H1 (cell line): ENCODE measurements at regions not wholly inside any gene's neighbourhood (a gene's known extent, or its start where the extent isn't known, plus 50 kb on each side); places are given as distances from the start of the nearest gene placed in this dataset.

Source experiments
- CTCF ChIP-seq, 3 experiments: IDR thresholded peaks; 1 replicate in 2 of 3; 2 replicates in 1 of 3; pipeline versions ENCODE4 v1.5.1 to v1.6.1; 2011; ENCODE audit warnings: low read length in 3 of 3, mild to moderate bottlenecking in 3 of 3, inconsistent platforms in 2 of 3, low read depth in 1 of 3, moderate library complexity in 1 of 3; ENCODE audit not compliant: insufficient read depth in 1 of 3; ENCODE audit errors: control extremely low read depth in 1 of 3
- EP300 ChIP-seq, 2 experiments: IDR thresholded peaks; 1 replicate in 1 of 2; 2 replicates in 1 of 2; pipeline ENCODE4 v1.6.1; 2011 to 2012; ENCODE audit warnings: low read depth in 2 of 2, low read length in 2 of 2, mild to moderate bottlenecking in 2 of 2, borderline replicate concordance in 1 of 2, inconsistent platforms in 1 of 2, moderate library complexity in 1 of 2
- GTF2F1 ChIP-seq: IDR thresholded peaks from 2 replicates; pipeline ENCODE4 v1.6.1; 2012; ENCODE audit warnings: low read depth, low read length, improper control_type of control experiment, borderline replicate concordance
- HDAC6 ChIP-seq: IDR thresholded peaks from one replicate; pipeline ENCODE4 v1.7.1; 2012; ENCODE audit warnings: low read depth, mild to moderate bottlenecking, inconsistent platforms, low read length, moderate library complexity
- JUN ChIP-seq: IDR thresholded peaks from 2 replicates; pipeline ENCODE4 v1.6.1; 2011; ENCODE audit warnings: low read depth, mild to moderate bottlenecking, improper control_type of control experiment, low read length
- JUND ChIP-seq: IDR thresholded peaks from 2 replicates; pipeline ENCODE4 v1.6.1; 2011; ENCODE audit warnings: mild to moderate bottlenecking, improper control_type of control experiment, low read length
- PHF8 ChIP-seq: fragments of 200-600 bp; sonication (generic); conservative IDR thresholded peaks from 2 replicates; pipeline ENCODE4 v1.7.1; 2012; ENCODE audit warnings: low read depth, mild to moderate bottlenecking, inconsistent platforms, low read length, moderate library complexity
- TF ChIP-seq, protein P1 (sequence below): IDR thresholded peaks from 2 replicates; pipeline ENCODE4 v1.6.1; 2012; ENCODE audit warnings: inconsistent platforms

- no peak for TF ChIP-seq EP300 (IDR thresholded peaks at IDR 0.05; ENCODE audit: borderline replicate concordance in 1 of 2, low read depth in 2 of 2, low read length in 2 of 2)
- TF ChIP-seq, protein P1, sequence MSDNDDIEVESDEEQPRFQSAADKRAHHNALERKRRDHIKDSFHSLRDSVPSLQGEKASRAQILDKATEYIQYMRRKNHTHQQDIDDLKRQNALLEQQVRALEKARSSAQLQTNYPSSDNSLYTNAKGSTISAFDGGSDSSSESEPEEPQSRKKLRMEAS, result no peak
- TF ChIP-seq PHF8, result no peak
- TF ChIP-seq HDAC6, result no peak
- TF ChIP-seq JUND, result no peak
- TF ChIP-seq GTF2F1, result no peak
- TF ChIP-seq JUN, result no peak
- TF ChIP-seq CTCF (IDR thresholded peaks at IDR 0.05; ENCODE audit: control extremely low read depth in 1 of 3, insufficient read depth in 1 of 3, low read depth in 1 of 3, low read length in 3 of 3), result no peak
These were observed 485.4 kb downstream of the PLCL1 start for GRCh38 chr2:198289811-198290210.
